ENCODE measurements at regions not wholly inside any gene's neighbourhood (a gene's known extent, or its start where the extent isn't known, plus 50 kb on each side); places are given as distances from the start of the nearest gene placed in this dataset.

- no peak for DNase-seq (ENCODE audit: extremely low read depth, insufficient read length)
- no peak for TF ChIP-seq CTCF (IDR thresholded peaks at IDR 0.05; ENCODE audit: insufficient read depth, low read length, poor library complexity, severe bottlenecking)
- H3K27me3 ChIP-seq (replicated peaks; ENCODE audit: control insufficient read depth, insufficient read depth, low read length): no peaks in the 10 kb centered on the region; the same call in none of the 2 replicates
These were observed 157.8 kb downstream of the FGF18 start for GRCh38 chr5:171577042-171577758.

DNA sequence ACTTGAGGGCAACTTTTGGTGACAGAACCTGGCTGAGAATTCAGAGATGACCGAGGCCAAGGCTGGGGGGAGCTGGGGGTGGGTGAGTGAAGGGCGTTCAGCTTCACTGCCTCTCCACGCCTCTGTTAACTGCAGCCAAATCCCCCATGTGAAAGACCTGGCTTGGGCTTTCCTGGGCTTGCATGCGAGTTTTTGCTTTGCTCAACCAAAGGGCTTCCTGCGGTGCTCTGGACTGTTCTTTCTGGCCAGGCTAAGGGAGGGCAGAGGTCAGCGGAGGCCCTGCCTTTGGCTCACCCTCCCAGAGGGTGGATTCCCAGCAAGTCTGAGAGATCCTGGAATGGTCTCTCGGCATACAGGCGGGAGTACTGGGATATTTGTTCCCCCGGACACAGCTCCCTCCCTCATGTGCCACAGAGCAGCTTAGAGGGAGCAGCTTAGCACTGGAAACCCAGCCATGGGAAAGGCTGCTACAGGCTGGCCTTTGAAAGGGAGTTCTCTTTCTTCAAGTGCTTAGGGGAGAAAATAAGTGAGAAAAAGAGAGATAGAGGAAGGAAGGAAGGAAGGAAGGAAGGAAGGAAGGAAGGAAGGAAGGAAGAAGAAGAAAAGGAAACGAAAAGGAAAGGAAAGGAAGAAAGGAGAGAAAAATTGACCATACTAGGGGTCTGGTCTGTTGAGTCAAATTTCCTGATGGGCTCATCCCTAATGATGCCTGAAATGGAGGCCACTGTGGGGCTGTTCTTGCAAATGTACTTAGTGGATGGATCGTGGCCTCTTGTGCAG is 158.8 kb downstream of the FGF18 start:
- no peak for DNase-seq (ENCODE audit: extremely low read depth, insufficient read length)
- Histone ChIP-seq H3K27me3 (replicated peaks; ENCODE audit: control insufficient read depth, insufficient read depth, low read length) (no peaks in the 10 kb centered on the region; the same call in none of the 2 replicates), H3K36me3 (ENCODE audit: control insufficient read depth, insufficient read depth, low read length) (no peaks in the 10 kb centered on the region), H3K4me3 (replicated peaks; ENCODE audit: low read depth, low read length) (no peak overlapping the region)
- no peak for TF ChIP-seq CTCF (IDR thresholded peaks at IDR 0.05; ENCODE audit: insufficient read depth, low read length, poor library complexity, severe bottlenecking)

More at GRCh38 chr5:171577042-171577758, 157.8 kb downstream of the FGF18 start:
- H3K36me3 ChIP-seq (ENCODE audit: control insufficient read depth, insufficient read depth, low read length): no peaks in the 10 kb centered on the region
- no peak overlapping the region for H3K4me3 ChIP-seq (replicated peaks; ENCODE audit: low read depth, low read length)

DNA sequence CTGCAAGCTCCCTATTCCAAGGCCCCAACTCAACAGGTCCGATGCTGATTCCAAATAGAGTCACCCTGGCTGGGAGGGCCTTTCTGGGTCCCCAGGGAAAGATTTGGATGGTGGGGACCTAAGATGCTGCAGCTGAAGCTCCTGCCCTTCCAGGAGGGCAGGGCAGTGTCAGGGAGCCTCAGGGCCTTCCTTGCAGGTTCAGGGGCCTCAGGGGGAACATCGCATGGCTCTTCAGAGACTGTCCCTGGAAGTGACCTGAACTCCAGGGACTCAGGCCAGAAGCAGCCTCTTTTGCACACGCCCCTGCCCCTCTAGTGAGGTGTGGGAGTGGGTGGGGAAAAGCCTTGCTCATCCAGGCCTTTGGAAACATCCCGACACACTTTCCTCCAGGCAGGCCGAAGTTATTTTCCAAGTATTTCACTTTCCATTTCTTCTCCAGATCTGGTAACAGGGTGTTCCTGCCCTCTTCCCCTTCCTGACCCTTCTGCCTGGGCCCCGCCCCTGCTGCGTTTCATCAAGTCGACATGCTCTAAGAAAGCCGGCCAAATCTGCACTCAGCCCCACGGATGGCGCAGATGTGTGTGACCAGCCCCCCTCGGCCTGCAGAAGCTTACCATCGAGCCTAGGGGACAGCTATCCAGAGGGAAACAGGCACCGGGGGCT is 159.5 kb downstream of the FGF18 start:
- H3K36me3 ChIP-seq (ENCODE audit: control insufficient read depth, insufficient read depth, low read length): no peaks in the 10 kb centered on the region
- H3K4me3 ChIP-seq (replicated peaks; ENCODE audit: low read depth, low read length): no peak overlapping the region
- no peaks in the 10 kb centered on the region; the same call in none of the 2 replicates for H3K27me3 ChIP-seq (replicated peaks; ENCODE audit: control insufficient read depth, insufficient read depth, low read length)
- TF ChIP-seq CTCF (IDR thresholded peaks at IDR 0.05; ENCODE audit: insufficient read depth, low read length, poor library complexity, severe bottlenecking): no peak
- no peak for DNase-seq (ENCODE audit: extremely low read depth, insufficient read length)

DNA sequence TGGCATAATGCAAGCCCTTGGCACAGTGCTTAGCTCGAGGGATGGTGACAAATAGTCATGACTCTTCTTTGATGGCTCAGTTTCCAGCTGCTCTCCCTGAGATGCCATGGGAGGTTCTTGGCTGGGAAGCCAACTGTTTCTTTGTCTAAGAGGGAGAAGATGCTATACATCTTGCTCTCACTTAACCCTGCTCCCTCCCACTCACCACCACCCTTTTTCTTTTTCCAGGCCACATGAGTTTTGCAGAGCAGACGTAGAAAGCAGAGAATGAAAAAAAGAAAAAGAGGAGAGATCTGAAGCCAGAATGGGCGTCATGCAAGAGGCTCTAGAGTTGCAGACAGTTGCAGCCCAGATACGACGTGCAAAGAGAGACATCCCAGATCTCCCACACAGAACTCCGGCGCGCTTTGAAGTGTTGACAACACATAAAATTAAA is 160.5 kb downstream of the FGF18 start:
- no peak for TF ChIP-seq CTCF (IDR thresholded peaks at IDR 0.05; ENCODE audit: insufficient read depth, low read length, poor library complexity, severe bottlenecking)
- Histone ChIP-seq H3K36me3 (ENCODE audit: control insufficient read depth, insufficient read depth, low read length) (no peaks in the 10 kb centered on the region), H3K27me3 (replicated peaks; ENCODE audit: control insufficient read depth, insufficient read depth, low read length) (no peaks in the 10 kb centered on the region; the same call in none of the 2 replicates), H3K4me3 (replicated peaks; ENCODE audit: low read depth, low read length) (no peak overlapping the region)
- DNase-seq (ENCODE audit: extremely low read depth, insufficient read length): no peak

GRCh38 chr5:171580502-171581265 is 161.2 kb downstream of the FGF18 start:
- no peak for DNase-seq (ENCODE audit: extremely low read depth, insufficient read length)
- no peaks in the 10 kb centered on the region for H3K36me3 ChIP-seq (ENCODE audit: control insufficient read depth, insufficient read depth, low read length)
- H3K27me3 ChIP-seq (replicated peaks; ENCODE audit: control insufficient read depth, insufficient read depth, low read length): no peaks in the 10 kb centered on the region; the same call in none of the 2 replicates
- no peak overlapping the region for H3K4me3 ChIP-seq (replicated peaks; ENCODE audit: low read depth, low read length)
- no peak for TF ChIP-seq CTCF (IDR thresholded peaks at IDR 0.05; ENCODE audit: insufficient read depth, low read length, poor library complexity, severe bottlenecking)

Measured in GM06990 (cell line).